PFSK-1 (cell line): ENCODE measurements at regions not wholly inside any gene's neighbourhood (a gene's known extent, or its start where the extent isn't known, plus 50 kb on each side); places are given as distances from the start of the nearest gene placed in this dataset.

Source experiments
- POLR2AphosphoS5 ChIP-seq: IDR thresholded peaks from 2 replicates; pipeline ENCODE4 v1.6.1; 2012; ENCODE audit warnings: low read depth, mild to moderate bottlenecking, control low read depth, low read length, moderate library complexity
- REST ChIP-seq, 2 experiments: IDR thresholded peaks; 2 replicates each; pipeline versions ENCODE4 v1.6.1 to v1.8.0; 2011 to 2012; ENCODE audit warnings: low read depth in 2 of 2, low read length in 2 of 2, control low read depth in 1 of 2, inconsistent platforms in 1 of 2, mild to moderate bottlenecking in 1 of 2, moderate library complexity in 1 of 2; ENCODE audit not compliant: insufficient read depth in 1 of 2
- SIN3A ChIP-seq: IDR thresholded peaks from 2 replicates; pipeline ENCODE4 v1.6.1; 2012; ENCODE audit warnings: mild to moderate bottlenecking, low read length, moderate library complexity, borderline replicate concordance; ENCODE audit not compliant: insufficient read depth
- TAF1 ChIP-seq: IDR thresholded peaks from 2 replicates; pipeline ENCODE4 v1.6.1; 2012; ENCODE audit warnings: low read length, control low read depth, borderline replicate concordance; ENCODE audit not compliant: insufficient read depth

- TF ChIP-seq REST (IDR thresholded peaks at IDR 0.05; ENCODE audit: insufficient read depth in 1 of 2, low read depth in 2 of 2, low read length in 2 of 2) = no peak
- no peak for TF ChIP-seq TAF1
- TF ChIP-seq SIN3A = no peak
- TF ChIP-seq POLR2AphosphoS5 = no peak
Observed at GRCh38 chr6:105648276-105648675, 245.4 kb upstream of the PREP start.
